GM20000 (cell line): ENCODE measurements at regions not wholly inside any gene's neighbourhood (a gene's known extent, or its start where the extent isn't known, plus 50 kb on each side); places are given as distances from the start of the nearest gene placed in this dataset.
A peak's percentile ranks its signal among the peaks of the same experiment; 100 is the strongest.
"Not testable (repeated sequence)": the region's sequence is repeated elsewhere in the genome, so short reads cannot be mapped to it uniquely, and the experiment has no call there.

Experiments used
- DNase-seq: peaks from one replicate; pipeline ENCODE4 v3.0.0; 2012; ENCODE audit warnings: low spot score
- CTCF ChIP-seq: IDR thresholded peaks from 2 replicates; pipeline ENCODE4 v1.5.1; 2012; ENCODE audit warnings: mild to moderate bottlenecking, control low read depth; ENCODE audit errors: extremely low read depth, missing control alignments

- peak; percentile 77 for DNase-seq
- TF ChIP-seq CTCF, result peak; percentile 65
Measured at GRCh38 chr5:36739751-36740221, 133.4 kb downstream of the SLC1A3 start.

- no peak for DNase-seq
- TF ChIP-seq CTCF, result no peak
Measured at GRCh38 chr5:36740259-36740898, 134.0 kb downstream of the SLC1A3 start.

DNA sequence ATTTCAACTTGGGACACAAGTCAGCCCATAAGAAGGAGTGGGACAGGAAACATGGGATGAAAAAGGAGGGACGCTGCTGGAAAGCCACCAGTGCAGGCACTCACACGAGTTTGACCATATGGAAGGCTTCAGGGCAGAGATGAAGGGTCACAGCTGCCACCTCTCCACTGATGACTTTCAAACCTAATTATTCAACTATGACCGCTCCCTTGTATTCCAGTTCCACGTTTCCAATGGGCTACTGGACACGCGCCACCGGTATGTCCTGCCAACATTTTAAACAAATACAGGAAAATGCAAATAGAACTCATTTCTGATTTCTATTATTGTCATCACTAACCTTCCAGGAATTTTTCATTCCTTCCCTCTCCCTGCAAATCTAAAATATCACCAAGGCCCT is 134.7 kb downstream of the SLC1A3 start:
- DNase-seq, result no peak

DNA sequence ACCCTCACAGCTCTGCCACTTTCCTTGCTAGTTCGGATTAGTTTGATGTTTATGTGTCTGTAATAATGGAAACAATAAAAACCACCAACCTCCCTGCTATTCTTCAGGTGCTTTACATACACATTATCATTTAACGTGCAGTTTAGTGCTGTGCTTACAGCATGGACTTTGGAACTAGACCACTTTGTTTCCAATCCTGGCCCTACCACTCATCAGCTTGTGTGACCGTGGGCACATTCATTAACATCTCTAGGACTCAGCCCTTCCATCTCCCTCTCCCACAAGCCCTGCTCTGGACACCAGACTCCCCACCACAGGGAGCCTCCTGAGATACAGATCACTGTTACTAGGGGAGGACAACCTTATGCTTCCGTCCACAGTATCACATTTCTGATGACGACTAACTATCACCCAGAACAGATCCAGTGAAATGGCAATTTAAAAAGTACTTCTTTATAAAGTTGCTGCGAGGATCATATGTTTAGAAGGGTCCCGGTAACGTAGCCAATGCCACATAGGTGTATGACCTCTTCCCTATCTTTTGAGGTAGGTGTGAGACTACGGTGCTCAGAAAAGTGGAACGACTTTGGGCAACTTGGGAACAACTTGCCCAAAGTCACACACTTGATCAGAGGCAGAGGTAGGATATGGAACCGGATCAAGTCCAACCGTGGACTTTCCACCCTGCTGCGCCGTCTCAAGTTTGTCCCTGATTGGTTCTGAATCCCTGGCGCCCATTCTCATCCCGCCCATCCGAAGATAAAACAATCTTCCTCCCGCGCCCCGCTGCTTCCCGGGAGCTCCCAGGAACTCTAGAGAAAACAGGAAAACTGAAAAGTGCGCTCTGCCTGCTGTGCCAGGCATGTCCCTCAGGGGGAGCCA is 132.4 kb upstream of the NIPBL start:
- DNase-seq, result no peak
- peak; percentile 51 for TF ChIP-seq CTCF

More for the DNA sequence above, 134.7 kb downstream of the SLC1A3 start:
- no peak for TF ChIP-seq CTCF

DNA sequence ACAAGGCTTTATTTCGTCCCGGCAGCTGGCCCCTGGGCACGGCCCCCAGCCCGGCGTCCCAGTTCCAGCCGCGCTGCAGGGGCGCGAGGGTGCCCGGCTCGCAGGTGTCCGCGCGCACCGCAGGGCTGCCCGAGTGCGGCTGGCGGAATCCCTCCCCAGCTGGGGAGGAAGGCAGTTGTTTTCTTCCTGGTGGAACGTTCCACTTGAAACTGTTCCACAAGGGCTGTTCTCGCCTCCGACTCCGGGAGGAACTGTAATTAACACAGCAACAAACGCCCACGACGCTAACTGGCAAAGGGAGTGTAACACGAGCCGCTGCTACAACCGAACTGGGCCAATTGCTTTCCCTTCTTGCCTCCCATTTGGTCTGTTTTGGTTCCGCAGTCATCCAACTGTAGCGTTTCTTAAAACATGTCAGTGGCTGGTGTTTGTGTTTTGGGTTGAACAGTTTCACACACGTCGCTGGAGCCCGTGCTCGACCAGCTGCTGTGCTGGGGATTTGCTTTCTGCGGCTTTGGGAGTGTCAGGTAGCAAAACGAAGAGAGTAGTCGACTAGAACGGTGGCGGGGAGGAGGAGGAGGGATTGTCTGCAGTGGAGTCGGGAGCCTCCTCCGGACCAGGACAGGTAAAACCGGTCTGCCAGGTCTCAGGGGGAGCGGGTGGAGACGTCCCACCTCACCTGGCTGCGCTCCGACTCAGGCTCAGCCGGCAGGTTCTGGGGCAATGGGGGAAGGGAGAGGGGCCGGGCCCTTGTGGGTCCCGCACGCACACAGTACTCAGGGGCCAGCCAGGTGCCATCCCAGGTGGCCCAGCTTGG is 131.6 kb upstream of the NIPBL start:
- no peak for TF ChIP-seq CTCF
- peak; percentile 79 for DNase-seq

- not testable (repeated sequence) for DNase-seq
Measured at GRCh38 chr5:36747794-36748193, 128.8 kb upstream of the NIPBL start.

GRCh38 chr5:36751886-36752285 is 124.7 kb upstream of the NIPBL start:
- no peak for DNase-seq
- TF ChIP-seq CTCF, result no peak
